PC-3 (cell line): ENCODE measurements at regions not wholly inside any gene's neighbourhood (a gene's known extent, or its start where the extent isn't known, plus 50 kb on each side); places are given as distances from the start of the nearest gene placed in this dataset.

Experiments
- CTCF ChIP-seq: fragments of 300-600 bp; sonication (generic); conservative IDR thresholded peaks from 2 replicates; pipeline ENCODE4 v1.5.1; 2017; ENCODE audit warnings: antibody characterized with exemption, low read depth, mild to moderate bottlenecking, low read length
- EZH2 ChIP-seq: fragments of 300-600 bp; sonication (generic); IDR thresholded peaks from one replicate; pipeline ENCODE4 v1.6.1; 2017; ENCODE audit warnings: antibody characterized with exemption, mild to moderate bottlenecking, low read length; ENCODE audit not compliant: unreplicated experiment
- EZH2phosphoT487 ChIP-seq: fragments of 300-600 bp; sonication (generic); IDR thresholded peaks from 2 replicates; pipeline ENCODE4 v1.6.1; 2018; ENCODE audit warnings: mild to moderate bottlenecking, antibody characterized with exemption, low read length, borderline replicate concordance

- TF ChIP-seq CTCF (no peak), EZH2phosphoT487 (no peak), EZH2 (no peak)
Observed at GRCh38 chr2:207252416-207252815, 86.7 kb upstream of the KLF7 start.
